ENCODE measurements at regions not wholly inside any gene's neighbourhood (a gene's known extent, or its start where the extent isn't known, plus 50 kb on each side); places are given as distances from the start of the nearest gene placed in this dataset.

GRCh38 chr13:40470660-40471059 lies 195.8 kb downstream of the FOXO1 start:
- DNase-seq = no peak

DNA sequence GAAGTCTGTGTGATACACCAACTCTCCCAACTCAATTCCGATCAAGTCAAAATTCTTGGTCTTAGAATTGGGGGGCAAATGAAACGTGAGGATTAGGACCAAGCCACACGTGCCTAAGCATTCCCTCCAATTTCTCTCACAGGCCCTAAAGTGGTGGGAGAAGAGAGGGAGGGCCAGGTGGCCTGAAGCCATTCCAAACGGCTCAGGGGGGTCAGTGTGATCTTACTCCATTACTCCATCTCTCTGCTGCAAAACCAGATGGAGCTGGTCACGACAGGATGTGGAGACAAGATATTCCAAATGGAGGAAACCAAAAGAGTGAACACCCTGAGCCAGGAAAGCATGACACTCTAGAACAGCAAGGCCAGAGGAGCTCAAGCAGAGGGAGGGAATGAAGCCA lies 195.4 kb downstream of the FOXO1 start:
- no peak for DNase-seq

GRCh38 chr13:40471911-40472310 lies 194.5 kb downstream of the FOXO1 start:
- DNase-seq = no peak

DNA sequence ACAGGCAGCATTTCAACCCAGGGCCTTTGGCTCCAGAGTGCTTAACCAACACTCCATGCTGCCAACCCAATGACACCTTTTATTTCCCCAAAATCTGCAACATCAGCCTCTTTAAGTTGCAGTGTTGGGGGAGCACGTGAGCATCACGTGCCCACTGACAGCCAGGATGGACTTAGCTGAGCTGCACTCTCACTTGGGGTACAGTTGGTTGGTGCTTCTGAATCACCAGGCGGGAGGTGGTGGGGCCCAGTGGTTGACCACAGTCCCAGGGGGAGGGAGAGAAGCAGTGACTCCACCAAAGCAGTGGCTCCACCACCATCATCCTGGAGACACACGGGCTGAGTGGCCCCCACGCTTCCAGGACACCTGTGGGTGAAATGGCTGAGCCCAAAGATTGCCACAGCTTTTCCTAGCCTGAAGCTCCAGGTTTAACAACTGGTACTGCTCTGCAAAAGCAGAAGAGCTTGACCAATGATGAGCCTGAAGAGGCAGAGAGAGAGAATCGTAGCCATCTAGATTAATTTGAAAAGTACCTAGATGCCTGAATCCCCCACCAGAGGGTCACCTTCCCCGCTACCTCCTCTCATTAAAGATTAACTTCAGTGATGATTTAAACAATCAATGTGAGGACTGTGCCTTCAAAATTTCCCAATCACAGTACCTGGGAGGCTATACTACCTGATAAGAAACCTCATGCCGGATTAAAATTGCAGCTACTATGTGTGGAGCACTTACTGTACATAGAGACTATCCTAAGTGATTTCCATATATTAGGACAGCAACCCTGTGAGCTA lies 193.8 kb downstream of the FOXO1 start:
- DNase-seq = no peak

DNA sequence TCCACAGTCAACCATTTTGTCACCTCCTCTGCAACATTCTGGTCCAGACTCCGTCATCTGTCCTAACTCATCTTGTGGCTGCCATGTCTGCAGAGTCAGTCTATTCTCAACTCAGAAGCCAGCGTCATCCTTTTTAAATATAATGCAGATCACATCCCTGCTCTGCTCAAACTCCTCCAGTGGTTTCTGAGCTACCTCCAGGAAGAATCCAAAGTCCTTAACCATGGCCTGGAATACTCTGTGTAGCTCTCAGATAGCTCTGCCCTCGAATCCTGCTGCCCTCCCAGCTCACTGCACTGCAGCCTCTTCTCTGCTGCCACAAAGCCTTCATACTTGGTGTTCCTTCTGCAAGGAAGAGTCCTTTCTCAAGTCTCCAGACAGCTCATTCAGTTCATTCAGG lies 190.8 kb downstream of the FOXO1 start:
- no peak for DNase-seq

DNA sequence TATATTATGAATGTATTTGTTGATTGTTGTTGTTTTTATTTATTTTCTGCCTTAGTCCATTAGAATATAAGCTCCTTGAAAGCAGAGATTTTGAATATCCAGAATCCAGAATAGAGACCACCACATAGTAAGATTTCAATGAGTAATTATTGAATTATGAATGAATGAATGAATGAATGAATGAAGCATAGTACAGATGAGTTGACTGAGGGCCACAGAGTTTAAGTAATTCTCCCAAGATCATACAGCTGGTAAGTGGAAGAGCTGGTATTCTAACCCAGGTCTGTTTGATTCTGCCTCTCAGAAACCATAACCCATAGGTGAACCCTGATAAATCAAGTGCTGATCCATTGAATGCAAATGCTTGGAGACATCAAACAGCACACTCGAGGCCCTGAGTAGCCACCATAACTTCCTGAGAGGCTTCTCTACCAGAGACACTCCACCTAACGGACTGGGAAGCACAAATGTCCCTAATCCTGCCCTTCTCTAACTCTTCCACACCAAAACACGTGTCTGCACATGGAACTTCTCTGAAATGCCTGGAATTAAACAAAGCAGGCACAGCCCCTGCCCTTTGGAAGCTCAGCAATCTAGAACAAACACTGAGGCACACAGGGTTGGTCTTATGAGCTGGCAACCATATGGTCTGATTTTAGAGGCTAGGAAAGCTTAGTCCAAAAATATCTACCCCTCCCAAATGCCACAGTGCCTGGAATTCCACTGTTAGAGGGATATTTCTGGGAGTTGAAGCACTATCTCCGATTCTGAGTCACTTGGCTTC lies 190.1 kb downstream of the FOXO1 start:
- DNase-seq = no peak

- DNase-seq = no peak
Observed at GRCh38 chr13:40477623-40478608, 188.5 kb downstream of the FOXO1 start.

GRCh38 chr13:40478775-40479174 lies 187.7 kb downstream of the FOXO1 start:
- DNase-seq = no peak

GRCh38 chr13:40479196-40479845 lies 187.1 kb downstream of the FOXO1 start:
- DNase-seq = no peak

DNA sequence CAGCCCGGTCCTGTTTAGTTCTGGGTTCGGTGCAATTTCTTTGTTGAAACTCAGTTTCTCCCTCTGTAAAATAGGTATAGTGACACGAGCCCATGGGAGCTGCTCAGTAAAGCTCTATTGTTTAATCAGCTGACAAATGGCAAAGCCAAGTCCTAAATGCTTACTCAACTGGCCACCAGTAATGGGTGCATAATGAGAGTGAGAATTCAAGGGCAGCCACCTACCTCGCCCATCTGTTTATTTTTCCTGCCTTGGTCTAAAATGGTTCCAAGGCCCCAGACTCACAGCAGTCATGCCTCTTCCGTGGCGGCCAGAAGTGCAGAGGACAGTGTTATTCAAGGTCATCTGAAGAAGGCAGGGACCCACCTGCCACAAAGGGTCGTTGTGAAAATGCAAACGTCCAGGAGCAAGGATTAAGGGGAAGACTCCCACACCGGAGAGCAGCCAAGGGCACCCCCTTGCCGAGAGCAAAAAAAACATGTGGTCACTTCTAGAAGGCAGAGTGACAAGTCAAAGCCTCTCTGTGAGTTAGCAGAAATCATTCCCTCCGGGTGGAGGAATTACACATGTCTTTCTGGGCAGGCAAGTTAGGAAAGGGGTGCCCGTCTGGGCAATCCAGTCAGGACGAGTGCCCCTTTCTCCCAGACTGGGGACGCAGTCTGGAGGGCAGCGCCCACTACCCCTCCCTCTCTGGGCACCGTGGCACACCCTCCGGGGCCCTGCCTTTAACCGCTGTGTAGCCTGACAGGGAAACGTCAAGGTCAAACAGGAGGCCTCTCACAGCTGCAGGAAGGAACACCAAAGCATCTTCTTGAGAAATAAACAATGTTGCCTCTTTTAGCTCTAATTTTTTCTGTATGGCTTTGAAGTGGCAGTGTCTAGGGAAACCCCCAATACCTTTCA lies 186.2 kb downstream of the FOXO1 start:
- DNase-seq = no peak

DNA sequence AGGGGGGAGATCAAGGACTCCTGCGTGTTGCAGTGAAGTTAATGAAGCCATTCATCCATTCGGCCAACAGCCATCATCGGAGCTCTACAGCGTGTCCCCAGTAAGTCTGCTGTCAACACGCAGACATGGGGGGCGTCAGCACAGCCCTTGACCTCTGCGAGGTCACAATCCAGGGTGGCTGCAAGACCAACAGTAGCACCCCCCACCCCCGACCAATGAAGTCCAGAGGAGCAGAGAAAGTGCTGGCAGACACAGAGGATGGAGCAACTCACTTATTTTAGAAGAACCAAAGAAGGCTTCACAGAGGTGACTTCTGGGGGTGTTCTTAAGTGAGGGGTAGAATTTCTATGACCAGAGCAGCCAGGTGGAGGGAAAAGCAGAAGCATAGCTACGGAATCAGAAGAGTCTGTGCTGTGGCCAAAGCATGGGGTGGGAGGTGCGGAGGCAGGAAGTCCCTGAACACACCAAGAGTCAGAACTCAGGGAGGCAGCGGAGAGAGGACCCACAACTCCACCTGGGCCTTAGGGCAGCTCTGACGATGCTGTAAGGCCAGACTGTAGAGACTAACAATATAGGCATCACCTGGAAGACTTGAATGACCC lies 185.4 kb downstream of the FOXO1 start:
- DNase-seq = no peak

GRCh38 chr13:40483601-40484000 lies 182.8 kb downstream of the FOXO1 start:
- DNase-seq = no peak

DNA sequence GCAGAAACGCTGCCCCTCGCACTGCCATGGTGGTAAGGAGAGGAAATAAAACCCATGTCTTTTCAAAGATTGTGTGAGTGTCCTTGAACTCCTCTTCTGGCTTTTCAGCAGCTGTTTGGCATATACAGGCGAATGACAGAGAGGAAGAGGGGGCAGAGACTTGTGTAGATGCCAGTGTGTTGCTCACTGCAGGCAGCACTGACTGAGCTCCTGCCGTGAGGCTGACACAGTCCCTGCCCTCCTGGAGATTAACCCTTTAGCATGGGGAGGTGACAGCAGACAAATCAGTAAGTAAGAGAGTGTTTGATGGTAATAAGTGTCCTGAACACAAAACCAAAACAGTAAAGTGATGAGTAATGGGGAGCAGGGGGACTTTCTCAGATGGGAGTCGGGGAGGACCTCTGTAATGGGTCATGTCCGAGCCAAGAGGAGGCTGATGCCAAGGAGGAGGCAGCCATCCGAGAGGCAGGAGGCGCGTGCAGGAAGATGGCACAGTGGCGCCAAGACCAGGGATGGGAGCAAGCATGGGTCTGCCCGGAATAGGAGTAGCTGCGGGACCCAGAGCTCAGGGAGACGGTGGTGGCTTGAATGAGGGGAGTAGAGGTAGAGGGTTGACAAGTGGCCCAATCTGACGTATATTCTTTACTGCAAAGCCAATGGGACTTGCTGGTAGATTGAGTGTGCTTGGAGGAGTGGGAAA lies 182.2 kb downstream of the FOXO1 start:
- no peak for DNase-seq

GRCh38 chr13:40484974-40485373 lies 181.5 kb downstream of the FOXO1 start:
- DNase-seq = peak; percentile 12

- peak; percentile 79 for DNase-seq
Observed at GRCh38 chr13:40485611-40486517, 180.6 kb downstream of the FOXO1 start.

- no peak for DNase-seq
Observed at GRCh38 chr13:40486518-40487163, 179.8 kb downstream of the FOXO1 start.

DNA sequence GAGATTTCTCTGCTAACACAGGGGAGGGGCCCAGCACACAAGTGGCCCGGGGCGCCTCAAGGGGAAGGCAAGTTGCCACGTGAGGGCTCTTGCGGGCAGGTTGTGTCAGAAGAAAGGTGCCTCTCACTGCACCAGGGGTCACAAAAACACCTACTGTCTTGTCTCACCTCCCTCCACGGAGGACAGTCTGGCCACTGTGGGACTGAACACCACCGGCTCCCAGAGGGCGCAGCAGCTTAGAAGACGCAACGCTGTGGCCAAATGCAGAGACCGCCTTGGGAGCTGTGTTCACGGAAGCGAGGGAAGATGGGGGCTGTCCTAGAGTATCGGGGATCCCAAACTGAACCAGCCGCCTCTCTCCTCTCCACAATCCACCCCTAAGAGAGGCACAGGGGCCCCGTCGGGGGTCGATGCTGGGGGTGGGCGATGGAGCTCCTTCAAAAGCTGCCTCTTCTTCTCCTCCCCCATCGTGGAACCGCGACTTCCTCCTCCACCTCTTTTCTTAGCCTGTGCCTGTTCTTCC lies 177.5 kb downstream of the FOXO1 start:
- no peak for DNase-seq

DNA sequence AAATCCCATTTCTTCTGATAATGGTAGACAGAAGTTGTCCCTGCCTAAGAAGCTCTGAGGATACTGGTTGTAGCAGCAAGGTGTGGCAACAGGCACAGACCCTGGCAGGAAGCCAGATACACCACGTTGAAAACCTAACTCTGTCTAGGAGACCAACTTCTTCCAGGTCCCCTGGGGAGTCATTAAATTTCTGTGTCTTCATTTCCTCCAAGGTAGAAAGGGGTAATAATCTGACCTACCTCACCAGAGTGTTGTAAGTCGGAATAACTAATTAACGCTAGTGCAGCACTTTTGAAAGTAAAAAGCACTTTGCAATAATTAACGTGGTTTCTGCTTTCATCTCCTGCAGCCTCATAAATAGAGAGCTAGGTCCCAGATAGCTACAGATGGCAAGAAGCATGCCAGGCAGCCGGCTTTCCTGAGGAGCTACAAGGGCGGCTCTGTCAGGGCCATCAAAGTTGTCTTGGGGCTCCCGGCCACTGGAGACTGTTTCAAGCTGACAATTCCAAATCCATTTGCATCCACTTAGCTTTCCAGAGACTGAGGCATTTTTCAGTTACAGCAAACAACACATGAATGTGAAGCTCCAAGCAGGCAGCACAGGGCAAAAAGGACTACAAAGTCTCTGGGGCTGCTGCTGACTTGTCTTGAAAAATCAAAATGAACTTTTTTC lies 176.2 kb downstream of the FOXO1 start:
- peak; percentile 13 for DNase-seq
